ENCODE measurements at regions not wholly inside any gene's neighbourhood (a gene's known extent, or its start where the extent isn't known, plus 50 kb on each side); places are given as distances from the start of the nearest gene placed in this dataset.

DNA sequence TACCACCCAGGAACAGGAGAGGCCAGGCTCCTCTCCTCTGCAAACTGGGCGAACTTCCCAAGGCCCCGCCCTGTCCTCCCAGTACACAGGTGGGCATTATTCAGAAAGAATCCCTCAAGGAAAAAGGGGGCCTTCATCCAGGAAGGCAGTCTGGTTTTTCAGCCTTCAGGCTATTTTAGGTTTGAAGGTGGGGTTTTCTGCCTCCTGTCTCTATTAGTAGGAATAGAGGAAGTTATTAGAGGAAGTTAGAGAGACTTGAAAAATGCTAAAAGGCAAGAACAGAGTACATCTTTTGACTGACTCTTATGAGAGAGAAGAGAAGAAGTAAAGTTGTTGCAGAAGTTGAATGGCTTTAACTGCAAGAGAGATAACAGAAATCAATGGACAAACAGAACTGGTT is 250.9 kb upstream of the SORCS1 start:
- TF ChIP-seq TBP (IDR thresholded peaks at IDR 0.05; ENCODE audit: low read depth, low read length) (no peak), NRF1 (IDR thresholded peaks at IDR 0.05; ENCODE audit: low read depth, low read length) (no peak)
- WGBS, 2 experiments (ENCODE audit: extremely low coverage in 1 of 2, insufficient coverage in 1 of 2, insufficient read length in 1 of 2, insufficient replicate concordance in 2 of 2, low coverage in 1 of 2, low lambda C conversion rate in 2 of 2, missing lambda C conversion rate in 1 of 2) = 90% methylated on average over 2 of the region's 2 CpGs; no CpG with 5 or more reads in 1 of the 2 experiments
- Histone ChIP-seq H4K20me1 (replicated peaks in 1 of 2; ENCODE audit: control insufficient read depth in 1 of 2, insufficient read depth in 2 of 2, low read length in 2 of 2) (no peaks in the 10 kb centered on the region), H3K4me1 (replicated peaks in 1 of 4; ENCODE audit: control insufficient read depth in 3 of 4, insufficient read depth in 4 of 4, low read length in 3 of 4) (no peaks in the 10 kb centered on the region), H2BK12ac (ENCODE audit: low read depth, low read length) (no peak overlapping the region), H3K14ac (ENCODE audit: insufficient read length) (no peak overlapping the region), H2AFZ (ENCODE audit: low read length) (no peak overlapping the region), H2BK120ac (replicated peaks; ENCODE audit: low read depth, low read length) (no peak overlapping the region), H3K9me3 (ENCODE audit: insufficient read depth in 2 of 2, low read depth in 1 of 2, low read length in 1 of 2) (no peaks in the 10 kb centered on the region), H2BK15ac (ENCODE audit: low read length) (no peak overlapping the region), H3K23ac (ENCODE audit: insufficient read length) (no peak overlapping the region), H3K4me3 (ENCODE audit: extremely low read depth in 1 of 4, insufficient read depth in 2 of 4, low read depth in 3 of 4, low read length in 4 of 4) (no peak overlapping the region), H3K18ac (ENCODE audit: extremely low read depth, low read length) (no peak overlapping the region), H3K4me2 (ENCODE audit: insufficient read depth in 1 of 2, low read depth in 2 of 2, low read length in 2 of 2) (no peak overlapping the region), H2AK5ac (ENCODE audit: low read depth, low read length) (no peak overlapping the region), H4K5ac (ENCODE audit: insufficient read length, low read depth, low read length) (no peak overlapping the region), H4K8ac (ENCODE audit: extremely low read depth, insufficient read depth, low read length) (no peak overlapping the region), H3K4ac (replicated peaks; ENCODE audit: insufficient read length, low read depth, low read length) (no peak overlapping the region), H3K27me3 (replicated peaks in 1 of 4; ENCODE audit: control insufficient read depth in 3 of 4, extremely low read depth in 1 of 4, insufficient read depth in 3 of 4, low read length in 3 of 4) (no peaks in the 10 kb centered on the region; a peak in 1 of 7 replicates), H2BK5ac (ENCODE audit: low read depth, low read length) (no peak overlapping the region), H3K27ac (ENCODE audit: low read depth, low read length) (no peak overlapping the region), H3K9ac (replicated peaks in 1 of 4; ENCODE audit: extremely low read depth in 1 of 4, low read depth in 3 of 4, low read length in 3 of 4) (no peak overlapping the region), H3K36me3 (ENCODE audit: control insufficient read depth in 2 of 4, insufficient read depth in 4 of 4, low read length in 3 of 4) (no peaks in the 10 kb centered on the region), H2BK20ac (ENCODE audit: low read length) (no peak overlapping the region), H3K79me2 (ENCODE audit: control insufficient read depth in 1 of 2, insufficient read depth in 2 of 2, low read length in 2 of 2) (no peaks in the 10 kb centered on the region), H3K56ac (replicated peaks; ENCODE audit: insufficient read length, low read depth, low read length) (no peak overlapping the region), H3K79me1 (ENCODE audit: low read depth, low read length) (no peaks in the 10 kb centered on the region), H3K23me2 (ENCODE audit: low read depth, low read length) (no peaks in the 10 kb centered on the region), H4K91ac (replicated peaks; ENCODE audit: insufficient read length, low read length) (no peak overlapping the region)
- no peak for DNase-seq (ENCODE audit: low read depth in 1 of 2, low spot score in 2 of 2)
- ChIA-PET POLR2A (ENCODE audit: partially characterized antibody) (no interaction called here), CTCF (ENCODE audit: partially characterized antibody) (no interaction called here)
- no peak for FAIRE-seq
